Esophagus squamous epithelium (tissue), 4 donors: ENCODE measurements at regions not wholly inside any gene's neighbourhood (a gene's known extent, or its start where the extent isn't known, plus 50 kb on each side); places are given as distances from the start of the nearest gene placed in this dataset.

ENCODE experiments used
- CTCF ChIP-seq, 6 experiments: fragments of 450-650 bp in 4 of 6; fragments of 200-600 bp in 2 of 6; sonication (generic) in 2 of 6; IDR thresholded peaks; one replicate each; pipeline ENCODE4 v1.5.1; 2016 to 2019; ENCODE audit warnings: antibody characterized with exemption in 6 of 6, mild to moderate bottlenecking in 4 of 6, moderate library complexity in 4 of 6
- POLR2A ChIP-seq, 4 donors: fragments of 450-650 bp; IDR thresholded peaks; one replicate each; pipeline ENCODE4 v1.6.1; 2017; ENCODE audit warnings: antibody characterized with exemption in 4 of 4, mild to moderate bottlenecking in 4 of 4, moderate library complexity in 3 of 4

- TF ChIP-seq CTCF (IDR thresholded peaks at IDR 0.05) (no peak), POLR2A (IDR thresholded peaks at IDR 0.05) (no peak)
Observed at GRCh38 chr15:70566047-70566835, 197.1 kb downstream of the UACA start.
